Testis (tissue), 2 donors: ENCODE measurements at regions not wholly inside any gene's neighbourhood (a gene's known extent, or its start where the extent isn't known, plus 50 kb on each side); places are given as distances from the start of the nearest gene placed in this dataset.

Experiments
- DNase-seq: peaks from one replicate; pipeline ENCODE4 v3.0.0-alpha.2; 2019
- H3K27ac ChIP-seq, 2 donors: fragments of 200-600 bp; sonication (generic); one replicate each; pipeline ENCODE4 v1.5.1; 2019
- H3K27me3 ChIP-seq: fragments of 200-600 bp; sonication (generic); one replicate; pipeline ENCODE4 v1.5.1; 2019
- H3K36me3 ChIP-seq: fragments of 200-600 bp; sonication (generic); one replicate; pipeline ENCODE4 v1.5.1; 2017; ENCODE audit warnings: low read depth; ENCODE audit errors: missing control alignments
- H3K4me1 ChIP-seq: fragments of 200-600 bp; sonication (generic); one replicate; pipeline ENCODE4 v1.5.1; 2019
- H3K4me3 ChIP-seq, 2 donors: fragments of 200-600 bp; sonication (generic); one replicate each; pipeline ENCODE4 v1.5.1; 2017 to 2019
- H3K9me3 ChIP-seq: fragments of 200-600 bp; sonication (generic); one replicate; pipeline ENCODE4 v1.5.1; 2017
- POLR2A ChIP-seq: fragments of 450-650 bp; IDR thresholded peaks from one replicate; pipeline ENCODE4 v1.6.1; 2017; ENCODE audit warnings: antibody characterized with exemption, mild to moderate bottlenecking, moderate library complexity
- WGBS, 2 donors: methylation state at CpG; one replicate each; pipeline ENCODE4 v1.1.5; 2018; 5-methylcytosine and 5-hydroxymethylcytosine counted together
- intact Hi-C: fragments of 100-400 bp; cut with DNase I; formaldehyde crosslinking; loops from one replicate; pipeline ENCODE4 v1.15.1; 2023; ENCODE audit warnings: low total_unique reads
- TF ChIP-seq, protein P1 (sequence below), 3 experiments: fragments of 450-650 bp in 2 of 3; fragments of 200-600 bp in 1 of 3; sonication (generic) in 1 of 3; IDR thresholded peaks; one replicate each; pipeline ENCODE4 v1.5.1; 2016 to 2019; ENCODE audit warnings: antibody characterized with exemption in 3 of 3, mild to moderate bottlenecking in 2 of 3, moderate library complexity in 1 of 3

DNA sequence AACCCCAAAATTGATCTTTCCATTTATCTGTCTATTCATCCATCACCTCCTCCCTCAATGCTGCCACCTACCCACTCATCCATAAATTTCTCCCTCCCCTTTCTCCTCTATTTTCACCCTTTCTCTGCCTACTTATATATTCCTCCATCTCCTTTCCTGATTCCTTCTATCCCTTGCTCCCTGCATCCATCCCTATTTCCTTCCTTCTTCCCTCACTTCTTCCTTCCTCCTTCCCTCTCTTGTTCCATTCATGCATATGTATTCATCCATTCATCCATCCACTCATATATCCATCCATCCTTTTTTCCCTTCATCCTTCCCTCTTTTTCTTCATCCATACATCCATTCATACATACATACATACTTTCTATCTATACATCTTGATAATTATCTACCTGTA lies 76.3 kb upstream of the GGTLC1 start:
- Histone ChIP-seq H3K9me3 (no peaks in the 10 kb centered on the region), H3K27ac (no peak overlapping the region), H3K36me3 (no peaks in the 10 kb centered on the region), H3K4me1 (no peaks in the 10 kb centered on the region), H3K4me3 (no peak overlapping the region), H3K27me3 (no peaks in the 10 kb centered on the region)
- intact Hi-C loops, result no loop called here
- TF ChIP-seq, protein P1, sequence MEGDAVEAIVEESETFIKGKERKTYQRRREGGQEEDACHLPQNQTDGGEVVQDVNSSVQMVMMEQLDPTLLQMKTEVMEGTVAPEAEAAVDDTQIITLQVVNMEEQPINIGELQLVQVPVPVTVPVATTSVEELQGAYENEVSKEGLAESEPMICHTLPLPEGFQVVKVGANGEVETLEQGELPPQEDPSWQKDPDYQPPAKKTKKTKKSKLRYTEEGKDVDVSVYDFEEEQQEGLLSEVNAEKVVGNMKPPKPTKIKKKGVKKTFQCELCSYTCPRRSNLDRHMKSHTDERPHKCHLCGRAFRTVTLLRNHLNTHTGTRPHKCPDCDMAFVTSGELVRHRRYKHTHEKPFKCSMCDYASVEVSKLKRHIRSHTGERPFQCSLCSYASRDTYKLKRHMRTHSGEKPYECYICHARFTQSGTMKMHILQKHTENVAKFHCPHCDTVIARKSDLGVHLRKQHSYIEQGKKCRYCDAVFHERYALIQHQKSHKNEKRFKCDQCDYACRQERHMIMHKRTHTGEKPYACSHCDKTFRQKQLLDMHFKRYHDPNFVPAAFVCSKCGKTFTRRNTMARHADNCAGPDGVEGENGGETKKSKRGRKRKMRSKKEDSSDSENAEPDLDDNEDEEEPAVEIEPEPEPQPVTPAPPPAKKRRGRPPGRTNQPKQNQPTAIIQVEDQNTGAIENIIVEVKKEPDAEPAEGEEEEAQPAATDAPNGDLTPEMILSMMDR (IDR thresholded peaks at IDR 0.05), result no peak
- TF ChIP-seq POLR2A, result no peak
- DNase-seq, result no peak

DNA sequence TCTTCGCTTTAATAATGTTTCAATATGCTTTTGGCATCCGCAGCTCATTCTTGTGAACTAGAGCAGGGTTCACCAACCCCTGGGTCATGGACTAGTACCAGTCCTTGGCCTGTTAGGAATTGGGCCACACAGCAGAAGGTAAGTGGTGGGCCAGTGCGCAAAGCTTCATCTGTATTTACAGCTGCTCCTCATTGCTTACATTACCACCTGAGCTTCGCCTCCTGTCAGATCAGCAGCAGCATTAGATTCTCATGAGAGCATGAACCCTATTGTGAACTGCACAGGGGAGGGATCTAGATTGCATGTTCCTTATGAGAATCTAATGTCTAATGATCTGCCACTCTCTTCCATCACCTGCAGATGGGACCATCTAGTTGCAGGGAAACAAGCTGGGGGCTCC lies 75.5 kb upstream of the GGTLC1 start:
- Histone ChIP-seq H3K27me3 (no peaks in the 10 kb centered on the region), H3K27ac (no peak overlapping the region), H3K36me3 (no peaks in the 10 kb centered on the region), H3K9me3 (no peaks in the 10 kb centered on the region), H3K4me3 (no peak overlapping the region), H3K4me1 (no peaks in the 10 kb centered on the region)
- no peak for DNase-seq
- TF ChIP-seq POLR2A, result no peak
- TF ChIP-seq, protein P1 (IDR thresholded peaks at IDR 0.05), result no peak
- intact Hi-C loops, result no loop called here
- 94 to 97% methylated on average over 4 of the region's 4 CpGs for WGBS, 2 donors

DNA sequence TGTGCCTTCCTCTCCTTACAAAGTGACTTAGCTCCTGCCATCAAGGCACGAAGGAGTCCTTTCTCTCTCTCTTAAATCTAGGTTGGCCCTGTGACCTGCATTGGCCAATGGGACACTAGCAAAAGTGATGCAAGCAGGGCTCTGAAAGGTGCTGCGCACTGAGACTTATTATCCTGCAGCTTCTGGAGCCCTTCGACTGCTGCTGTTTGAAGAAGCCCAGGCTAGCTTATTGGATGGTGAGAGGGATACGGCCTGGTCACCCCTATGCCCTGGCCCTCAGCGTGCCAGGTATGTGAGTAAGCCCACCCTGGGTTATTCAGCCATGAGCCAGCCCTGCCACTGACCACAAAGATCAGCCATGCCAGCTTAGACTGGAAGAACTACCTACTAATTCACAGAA lies 74.5 kb upstream of the GGTLC1 start:
- TF ChIP-seq POLR2A, result no peak
- TF ChIP-seq, protein P1 (IDR thresholded peaks at IDR 0.05), result no peak
- Histone ChIP-seq H3K27ac (no peak overlapping the region), H3K36me3 (no peaks in the 10 kb centered on the region), H3K27me3 (no peaks in the 10 kb centered on the region), H3K9me3 (no peaks in the 10 kb centered on the region), H3K4me3 (no peak overlapping the region), H3K4me1 (no peaks in the 10 kb centered on the region)
- WGBS, 2 donors, result 84 to 90% methylated on average over 5 of the region's 5 CpGs
- DNase-seq, result no peak
- intact Hi-C loops, result no loop called here

DNA sequence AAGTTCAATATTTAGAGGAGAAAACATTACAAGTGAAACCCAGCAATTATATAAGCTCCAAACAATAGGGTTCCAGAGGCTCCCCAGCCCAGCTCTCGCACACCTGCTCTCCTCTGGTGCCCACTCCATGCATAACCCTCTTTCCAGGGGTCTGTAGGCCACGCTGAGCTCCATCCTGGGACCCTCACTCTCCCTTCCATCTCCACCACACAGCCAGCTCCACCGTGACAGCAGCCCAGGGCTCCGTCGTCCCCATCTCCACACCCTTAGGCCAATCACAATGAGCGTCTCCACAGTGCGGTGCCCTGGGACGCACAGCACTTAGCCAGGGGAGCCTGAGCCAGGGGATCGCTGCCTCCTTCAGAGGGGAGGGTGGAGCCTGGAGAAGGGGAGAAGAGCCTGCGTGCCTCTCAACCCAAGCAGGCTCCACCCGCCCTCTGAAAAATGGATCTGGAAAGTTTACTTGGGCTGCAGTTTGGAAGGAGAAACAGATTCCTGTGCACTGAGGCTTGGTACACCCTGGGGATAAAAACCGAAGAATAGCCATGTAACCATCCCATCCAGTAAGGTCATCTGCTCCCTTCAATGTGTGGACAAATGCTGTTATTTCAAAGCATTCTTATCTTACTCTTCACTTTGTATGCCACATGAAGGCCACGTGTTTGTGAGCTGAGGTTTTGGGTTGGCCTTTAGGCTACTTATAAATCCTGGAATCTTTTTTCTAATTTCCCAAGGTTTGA lies 72.4 kb upstream of the GGTLC1 start:
- H3K4me1 ChIP-seq, result no peaks in the 10 kb centered on the region
- TF ChIP-seq, protein P1 (IDR thresholded peaks at IDR 0.05), result no peak
- no peak for TF ChIP-seq POLR2A
- no peaks in the 10 kb centered on the region for H3K36me3 ChIP-seq
- no peaks in the 10 kb centered on the region for H3K9me3 ChIP-seq
- no peaks in the 10 kb centered on the region for H3K27me3 ChIP-seq
- no peak for DNase-seq
- WGBS, 2 donors, result 65 to 70% methylated on average over 11 to 13 of the region's 13 CpGs
- no peak overlapping the region for H3K27ac ChIP-seq
- no peak overlapping the region for H3K4me3 ChIP-seq
- intact Hi-C loops, result no loop called here

DNA sequence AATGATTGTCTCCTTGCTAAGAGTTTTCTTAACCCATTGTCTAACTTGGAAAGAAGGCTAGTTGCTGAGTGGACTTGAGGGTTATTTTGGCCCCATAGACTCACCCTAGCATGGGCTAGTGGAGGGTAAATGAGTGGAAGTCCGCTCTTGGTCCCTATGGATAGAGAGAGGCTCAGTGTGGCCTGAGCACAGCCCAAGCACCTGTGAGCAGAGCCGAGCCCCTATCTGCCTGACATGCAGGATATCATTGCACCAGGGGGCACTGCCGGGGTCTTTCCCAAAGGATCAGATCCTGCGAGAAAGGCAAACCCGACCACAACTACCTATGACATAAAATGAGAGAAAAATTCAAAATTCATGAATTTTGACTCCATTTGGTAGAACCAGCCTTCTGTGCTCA lies 70.6 kb upstream of the GGTLC1 start:
- H3K36me3 ChIP-seq, result no peaks in the 10 kb centered on the region
- no peak overlapping the region for H3K4me3 ChIP-seq
- no peak for TF ChIP-seq POLR2A
- TF ChIP-seq, protein P1 (IDR thresholded peaks at IDR 0.05), result no peak
- WGBS, 2 donors, result 84 to 91% methylated on average over 5 of the region's 5 CpGs
- intact Hi-C loops, result no loop called here
- H3K27ac ChIP-seq, result no peak overlapping the region
- H3K9me3 ChIP-seq, result no peaks in the 10 kb centered on the region
- no peak for DNase-seq
- no peaks in the 10 kb centered on the region for H3K4me1 ChIP-seq
- H3K27me3 ChIP-seq, result no peaks in the 10 kb centered on the region
